NCI-H2227 (cell line): ENCODE measurements at regions not wholly inside any gene's neighbourhood (a gene's known extent, or its start where the extent isn't known, plus 50 kb on each side); places are given as distances from the start of the nearest gene placed in this dataset.

Source experiments
- DNase-seq: peaks from one replicate; lab custom pipeline; 2025; ENCODE audit not compliant: unreplicated experiment; lab: John Stamatoyannopoulos, UW

GRCh38 chr4:27181693-27182092 lies 321.1 kb downstream of the STIM2 start:
- no peak for DNase-seq

DNA sequence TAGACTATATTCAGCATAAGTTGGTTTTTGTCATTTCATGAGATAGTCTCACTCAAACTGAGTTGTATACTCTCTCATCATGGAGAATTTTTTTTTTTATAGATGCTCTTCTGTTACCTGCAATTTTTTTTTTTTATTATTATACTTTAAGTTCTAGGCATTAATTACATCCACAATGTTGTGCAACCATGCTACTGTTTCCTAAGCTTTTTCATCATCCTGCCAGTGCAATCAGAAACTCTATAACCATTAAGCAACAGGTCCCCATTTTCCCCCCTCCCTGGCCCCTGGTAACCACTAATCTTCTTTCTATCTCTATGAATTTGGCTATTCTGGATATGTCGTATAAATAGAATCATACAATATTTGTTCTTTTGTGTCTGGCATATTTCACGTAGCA lies 321.6 kb downstream of the STIM2 start:
- DNase-seq = no peak

GRCh38 chr4:27184508-27185155 lies 324.0 kb downstream of the STIM2 start:
- no peak for DNase-seq

- DNase-seq = no peak
Observed at GRCh38 chr4:27186710-27187109, 326.1 kb downstream of the STIM2 start.

GRCh38 chr4:27187786-27188185 lies 327.1 kb downstream of the STIM2 start:
- DNase-seq = no peak

DNA sequence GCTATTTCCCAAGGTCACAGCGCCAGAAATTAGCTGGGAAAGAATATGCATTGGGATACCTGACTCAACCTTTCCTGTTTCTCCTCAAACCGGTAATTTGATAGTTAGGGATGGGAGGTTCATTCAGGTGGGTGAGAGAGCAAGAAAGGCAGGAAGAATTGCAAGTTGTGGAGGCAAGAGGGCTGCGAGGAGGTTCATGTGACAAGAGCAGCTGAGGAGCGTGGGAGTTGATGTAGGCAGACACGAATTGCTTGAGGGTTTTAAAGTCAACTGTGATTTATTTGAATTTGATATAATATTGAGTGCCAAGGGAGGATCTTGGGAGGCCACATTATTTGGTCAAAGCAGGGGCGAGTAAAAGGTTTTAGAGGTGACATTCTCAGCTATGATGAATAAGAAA lies 329.0 kb downstream of the STIM2 start:
- no peak for DNase-seq

DNA sequence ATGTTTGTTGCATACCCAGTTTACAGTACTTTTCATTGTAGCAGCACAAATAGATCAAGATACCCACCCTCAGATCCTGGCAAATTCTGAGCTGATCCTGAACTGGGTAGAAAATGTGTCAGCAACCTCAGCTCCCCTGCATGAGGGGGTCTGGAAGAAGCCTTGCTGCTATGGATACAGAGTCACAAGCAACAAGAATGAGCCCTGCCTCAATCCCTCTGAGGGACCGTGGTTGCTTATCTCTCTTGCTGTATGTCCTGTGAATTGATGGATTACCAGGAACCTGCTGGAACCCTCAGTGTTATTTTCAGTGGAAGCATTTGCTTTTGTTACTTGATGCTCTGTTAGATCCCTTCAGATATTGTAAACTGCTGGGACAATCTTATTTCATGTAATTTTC lies 331.0 kb downstream of the STIM2 start:
- no peak for DNase-seq

DNA sequence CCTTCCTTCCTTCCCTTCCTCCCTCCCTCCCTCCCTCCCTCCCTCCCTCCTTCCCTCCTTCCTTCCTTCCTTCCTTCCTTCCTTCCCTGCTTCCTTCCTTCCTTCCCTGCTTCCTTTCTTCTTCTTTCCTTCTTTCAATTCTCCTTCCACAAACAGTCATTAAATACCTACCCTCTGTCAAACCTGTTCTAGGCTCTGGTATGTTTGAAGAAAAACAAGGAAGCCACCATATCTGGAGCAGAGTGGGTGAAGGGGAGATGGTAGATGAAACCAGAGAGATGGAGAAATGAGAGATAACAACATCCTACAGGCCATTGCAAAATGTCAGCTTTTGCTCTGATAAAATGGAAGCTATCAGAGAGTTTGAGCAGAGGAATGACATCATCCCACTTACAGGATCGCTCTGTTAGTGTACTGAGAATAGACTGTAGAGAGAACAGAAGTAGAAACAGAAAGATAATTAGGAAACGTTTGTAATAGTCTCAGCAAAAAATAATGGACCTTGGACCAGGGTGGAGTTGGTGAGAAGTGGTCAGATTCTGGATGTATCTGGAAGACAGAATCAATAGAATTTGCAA lies 334.0 kb downstream of the STIM2 start:
- no peak for DNase-seq

DNA sequence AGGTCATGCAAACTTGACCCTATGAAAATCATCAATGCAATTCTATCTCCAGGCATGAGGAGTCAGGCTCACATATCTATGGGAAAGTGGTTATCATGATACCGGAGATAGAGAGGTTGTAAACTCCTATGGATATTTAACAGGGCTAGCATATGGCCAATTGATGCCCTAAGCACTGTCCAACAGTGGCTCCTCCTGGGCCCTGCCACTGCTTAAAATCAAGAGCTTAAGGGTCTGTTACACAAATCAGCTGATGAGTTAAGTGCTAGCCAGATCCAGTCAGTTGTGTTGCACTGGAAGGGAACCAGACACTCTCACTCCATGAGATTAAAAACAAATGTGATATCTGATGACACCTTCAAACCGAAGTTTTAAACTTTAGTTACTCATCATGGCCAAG lies 337.6 kb downstream of the STIM2 start:
- DNase-seq = no peak

DNA sequence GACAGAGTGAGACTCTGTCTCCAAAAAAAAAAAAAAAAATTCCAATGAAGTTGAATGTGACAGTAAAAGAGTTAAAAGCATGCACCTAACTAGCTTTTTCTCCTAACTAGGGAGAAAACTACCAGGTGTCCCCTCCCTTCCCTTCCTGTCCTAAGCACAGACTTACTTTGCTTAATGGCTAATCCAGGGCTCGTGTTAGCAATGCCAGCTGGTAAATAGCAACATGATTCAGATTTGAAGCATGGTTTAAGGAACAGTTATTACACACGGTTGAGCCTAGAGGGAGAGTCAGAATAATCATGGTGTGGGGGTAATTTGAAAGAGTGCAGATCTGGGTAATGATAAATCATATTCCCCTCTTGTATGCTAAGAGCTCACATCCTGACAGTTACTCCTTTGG lies 338.3 kb downstream of the STIM2 start:
- DNase-seq = no peak

- no peak for DNase-seq
Observed at GRCh38 chr4:27206009-27206408, 345.4 kb downstream of the STIM2 start.

DNA sequence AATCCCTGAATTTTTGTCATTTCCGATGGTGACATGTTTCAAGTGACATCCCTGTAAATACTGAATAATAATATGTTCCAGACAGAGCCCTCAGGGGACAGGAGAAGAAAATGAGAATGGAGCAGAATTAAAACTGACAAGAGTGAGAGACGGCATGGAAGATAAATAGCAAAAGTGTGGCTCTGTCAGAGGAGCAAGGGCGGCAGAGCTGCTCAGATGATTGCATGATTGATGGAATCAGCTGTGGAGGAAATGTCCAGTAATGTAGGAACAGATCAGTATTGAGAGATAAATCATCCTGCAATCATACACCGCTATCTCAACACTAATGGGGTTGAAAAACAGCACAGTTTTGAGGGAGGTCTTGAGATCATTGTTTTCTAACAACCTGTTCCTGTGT lies 350.3 kb downstream of the STIM2 start:
- no peak for DNase-seq

- no peak for DNase-seq
Observed at GRCh38 chr4:27214010-27214409, 353.4 kb downstream of the STIM2 start.

DNA sequence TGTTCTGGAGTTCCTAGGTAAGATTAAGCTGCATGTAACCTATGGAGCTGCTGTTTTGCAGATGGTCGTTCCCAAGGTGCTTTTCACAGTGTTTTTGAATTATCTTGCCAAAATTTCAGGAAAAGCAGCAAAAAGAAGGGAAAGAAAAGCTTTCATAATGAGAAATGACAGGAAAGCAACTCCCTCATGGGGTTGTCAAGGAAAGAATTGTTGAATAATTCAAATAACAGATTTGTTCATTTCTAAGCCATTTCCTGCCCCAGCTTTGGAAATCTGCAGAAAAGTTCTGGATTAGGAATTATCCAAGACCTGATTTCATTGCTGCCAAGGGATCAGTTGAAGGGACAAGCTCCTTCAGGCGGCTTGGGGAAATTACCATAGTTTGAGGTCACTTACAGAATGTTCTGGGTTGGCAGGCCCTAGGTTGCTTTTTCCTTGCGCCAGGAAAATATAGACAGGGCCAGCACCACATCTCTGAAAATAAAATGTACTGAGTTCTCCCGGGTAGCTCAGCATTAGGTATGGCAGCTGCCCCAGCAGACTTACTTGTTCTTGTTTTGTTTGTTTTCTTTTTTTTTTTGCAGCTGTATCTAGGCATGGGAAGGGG lies 354.7 kb downstream of the STIM2 start:
- DNase-seq = no peak

DNA sequence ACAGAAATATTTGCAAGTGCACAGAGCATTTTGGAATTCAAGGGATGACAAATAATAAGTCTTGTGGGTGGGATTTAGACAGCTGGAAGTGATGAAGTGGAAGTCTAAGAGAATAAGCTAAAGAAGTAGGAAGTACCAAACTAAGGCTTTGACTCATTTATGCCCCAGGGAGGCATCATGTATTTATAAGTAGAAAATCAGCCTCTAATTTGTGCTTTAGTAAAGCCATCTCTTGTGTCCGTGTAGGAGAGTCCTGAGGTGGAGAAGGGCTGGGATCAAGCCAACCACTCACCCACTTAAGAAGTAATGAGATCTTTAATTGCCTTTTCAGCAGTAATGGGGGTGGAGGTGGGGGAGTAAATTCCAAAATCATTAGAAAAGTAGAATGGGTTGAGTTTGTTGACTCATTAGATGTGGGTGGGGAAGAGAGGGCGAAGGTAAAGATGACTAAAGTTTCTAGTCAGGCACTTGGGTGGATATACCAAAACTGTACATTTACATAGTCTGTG lies 356.7 kb downstream of the STIM2 start:
- DNase-seq = no peak

GRCh38 chr4:27218013-27218412 lies 357.4 kb downstream of the STIM2 start:
- DNase-seq = no peak

GRCh38 chr4:27223326-27223725 lies 362.7 kb downstream of the STIM2 start:
- DNase-seq = no peak

- no peak for DNase-seq
Observed at GRCh38 chr4:27233531-27233930, 372.9 kb downstream of the STIM2 start.

GRCh38 chr4:27234306-27234899 lies 373.8 kb downstream of the STIM2 start:
- DNase-seq = no peak

DNA sequence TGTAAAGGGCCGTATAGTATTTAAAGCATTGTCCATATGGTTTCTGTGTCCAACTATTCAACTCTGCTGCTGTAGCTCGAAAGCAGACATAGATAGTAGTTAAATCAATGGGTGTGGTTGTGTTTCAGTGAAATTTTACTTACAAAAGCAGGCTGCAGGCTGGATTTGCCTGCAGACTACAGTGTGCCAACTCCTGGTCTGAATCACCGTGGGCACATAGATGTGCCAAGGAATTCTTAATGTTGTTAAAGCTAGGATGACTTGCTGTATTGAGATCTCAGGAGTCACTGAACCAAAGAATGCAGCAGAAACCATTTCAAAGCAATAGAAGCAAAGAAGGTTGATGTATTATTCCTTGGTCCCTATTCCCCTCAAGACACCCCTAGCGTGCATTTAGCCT lies 379.0 kb downstream of the STIM2 start:
- DNase-seq = no peak

DNA sequence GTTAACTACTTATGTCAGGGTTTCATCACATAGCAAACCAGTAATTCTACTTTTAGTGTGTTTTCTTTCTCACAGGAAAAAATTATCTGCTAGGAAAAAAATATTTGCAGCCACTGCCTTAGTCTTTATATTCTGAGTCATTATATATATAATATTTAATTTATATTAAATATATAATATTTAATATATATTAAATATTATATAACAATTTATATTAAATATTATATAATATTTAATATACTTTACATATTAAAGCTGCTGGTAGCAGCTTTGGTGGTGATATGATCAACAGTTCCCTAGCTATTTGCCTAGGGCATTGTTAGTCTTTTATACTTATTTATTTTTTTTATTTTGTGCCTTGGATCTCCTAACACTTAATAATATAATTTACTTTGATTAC lies 381.6 kb downstream of the STIM2 start:
- DNase-seq = no peak

- DNase-seq = no peak
Observed at GRCh38 chr4:27245216-27245615, 384.6 kb downstream of the STIM2 start.
